ELR (cell line): ENCODE measurements at regions not wholly inside any gene's neighbourhood (a gene's known extent, or its start where the extent isn't known, plus 50 kb on each side); places are given as distances from the start of the nearest gene placed in this dataset.
"Not testable (repeated sequence)": the region's sequence is repeated elsewhere in the genome, so short reads cannot be mapped to it uniquely, and the experiment has no call there.

Experiments used
- DNase-seq: peaks from one replicate; pipeline ENCODE4 v3.0.0-alpha.2; 2015; ENCODE audit warnings: low read depth

- DNase-seq, result not testable (repeated sequence)
These were observed 137.0 kb downstream of the USP46 start for GRCh38 chr4:52522093-52522492.

DNA sequence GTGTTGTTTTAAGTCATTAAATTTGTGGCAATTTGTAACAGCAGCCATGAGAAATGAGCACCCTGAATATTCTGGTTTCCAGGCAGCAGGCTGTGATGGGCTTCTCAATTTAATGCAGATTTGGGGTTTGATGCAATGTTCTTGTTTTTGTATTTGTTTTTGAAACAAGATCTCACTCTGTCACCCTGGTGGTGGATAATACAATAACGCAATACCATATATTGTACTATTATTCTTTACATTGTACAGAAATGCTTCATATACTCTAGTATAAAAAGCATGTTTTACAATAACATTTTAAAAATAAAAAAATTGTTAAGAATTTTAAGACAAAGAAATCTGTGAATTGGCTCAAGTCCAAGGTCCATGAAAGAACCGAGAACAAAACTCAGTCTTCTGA lies 129.1 kb downstream of the USP46 start:
- no peak for DNase-seq

DNA sequence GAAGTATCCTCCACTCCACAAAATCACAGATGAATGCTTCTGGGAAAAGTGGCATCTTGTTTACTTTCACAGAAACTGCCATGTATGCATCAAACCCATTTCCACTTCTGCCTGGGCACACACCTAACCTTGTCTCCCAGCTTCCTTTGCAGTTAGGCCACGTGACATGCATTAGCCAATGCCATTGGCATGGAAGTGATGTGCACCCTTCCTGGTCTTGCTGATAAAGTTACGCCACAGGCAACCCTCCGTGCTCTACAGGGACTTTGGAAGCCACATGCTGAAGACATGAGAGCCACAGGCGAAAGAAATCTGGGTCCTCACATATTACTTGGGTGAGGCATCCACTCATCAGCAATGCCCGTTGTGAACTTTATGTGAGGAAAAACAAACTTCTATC lies 123.3 kb downstream of the USP46 start:
- no peak for DNase-seq
